HUES48 (cell line): ENCODE measurements at regions not wholly inside any gene's neighbourhood (a gene's known extent, or its start where the extent isn't known, plus 50 kb on each side); places are given as distances from the start of the nearest gene placed in this dataset.

Experiments
- H3K27ac ChIP-seq: one replicate; pipeline ENCODE4 v1.7.0; 2013; ENCODE audit warnings: low read depth, low read length, inconsistent platforms
- H3K27me3 ChIP-seq: 2 replicates; pipeline ENCODE4 v1.6.1; 2013; ENCODE audit warnings: mild to moderate bottlenecking, low read length; ENCODE audit not compliant: control insufficient read depth, insufficient read depth
- H3K36me3 ChIP-seq: 2 replicates; pipeline ENCODE4 v1.6.1; 2013; ENCODE audit warnings: low read length; ENCODE audit not compliant: control insufficient read depth, insufficient read depth
- H3K4me1 ChIP-seq: 2 replicates; pipeline ENCODE4 v1.6.1; 2013; ENCODE audit warnings: mild to moderate bottlenecking, low read length; ENCODE audit not compliant: control insufficient read depth, insufficient read depth
- H3K4me3 ChIP-seq: 2 replicates; pipeline ENCODE4 v1.5.1; 2013; ENCODE audit warnings: mild to moderate bottlenecking, low read depth, low read length
- H3K9ac ChIP-seq: 2 replicates; pipeline ENCODE4 v1.6.1; 2013; ENCODE audit warnings: mild to moderate bottlenecking, low read depth, low read length, moderate library complexity
- H3K9me3 ChIP-seq: 2 replicates; pipeline ENCODE4 v1.6.1; 2013; ENCODE audit warnings: low read length; ENCODE audit not compliant: control insufficient read depth, insufficient read depth

DNA sequence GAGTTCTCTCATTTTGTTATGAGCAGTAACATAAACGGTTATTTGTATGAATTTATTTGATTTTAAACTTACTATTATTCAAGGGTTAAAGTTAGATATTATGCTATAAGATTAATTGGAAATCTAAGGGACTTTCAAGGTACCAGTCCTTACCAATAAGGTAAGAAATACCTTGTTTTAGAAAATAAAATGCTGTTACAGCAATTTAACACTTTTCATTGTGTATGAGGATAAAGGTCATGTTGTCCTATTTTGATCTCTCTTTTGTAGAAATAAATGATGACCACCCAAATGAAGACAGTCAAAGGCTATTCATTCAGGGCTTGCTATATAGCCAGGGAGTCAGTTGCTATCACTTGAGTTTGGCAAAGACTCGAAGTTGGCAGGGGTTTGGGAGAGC is 1185.9 kb upstream of the GOT2 start:
- H3K27me3 ChIP-seq, result no peaks in the 10 kb centered on the region
- H3K9me3 ChIP-seq, result no peaks in the 10 kb centered on the region
- H3K4me1 ChIP-seq, result peaks cover 6% of the 10 kb centered on the region; the same call in 1 of the 2 replicates
- H3K4me3 ChIP-seq, result no peak overlapping the region
- H3K36me3 ChIP-seq, result no peaks in the 10 kb centered on the region
- H3K27ac ChIP-seq, result no peak overlapping the region
- H3K9ac ChIP-seq, result no peak overlapping the region

- Histone ChIP-seq H3K4me3 (no peak overlapping the region), H3K4me1 (peaks cover 19% of the 10 kb centered on the region), H3K9ac (no peak overlapping the region), H3K36me3 (no peaks in the 10 kb centered on the region), H3K9me3 (no peaks in the 10 kb centered on the region), H3K27me3 (no peaks in the 10 kb centered on the region), H3K27ac (no peak overlapping the region)
Observed at GRCh38 chr16:59913666-59914065, 1179.5 kb upstream of the GOT2 start.

DNA sequence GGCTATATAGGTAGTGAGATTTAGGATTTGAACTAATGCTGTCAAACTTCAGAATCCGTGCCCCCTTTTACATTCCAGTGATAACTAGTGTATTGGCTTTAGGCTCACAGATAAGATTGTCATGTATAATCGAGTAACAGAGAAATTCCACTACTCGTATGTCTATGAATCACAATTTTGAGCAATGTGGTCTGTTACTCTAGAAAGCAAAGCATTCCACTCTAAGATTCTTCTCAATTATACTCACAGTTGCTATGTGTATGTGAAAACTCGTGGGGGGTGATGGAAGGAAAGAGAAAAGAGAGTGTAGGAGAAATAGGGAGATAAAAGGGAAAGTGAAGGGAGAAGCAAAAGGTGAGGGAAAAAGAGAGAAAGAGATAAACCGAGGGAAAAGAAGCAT is 1175.1 kb upstream of the GOT2 start:
- Histone ChIP-seq H3K27ac (no peak overlapping the region), H3K4me3 (no peak overlapping the region), H3K27me3 (no peaks in the 10 kb centered on the region), H3K4me1 (peaks cover 13% of the 10 kb centered on the region), H3K36me3 (no peaks in the 10 kb centered on the region), H3K9me3 (no peaks in the 10 kb centered on the region), H3K9ac (no peak overlapping the region)

GRCh38 chr16:59907611-59908010 is 1173.5 kb upstream of the GOT2 start:
- H3K36me3 ChIP-seq, result no peaks in the 10 kb centered on the region
- H3K27ac ChIP-seq, result no peak overlapping the region
- H3K9me3 ChIP-seq, result no peaks in the 10 kb centered on the region
- no peak overlapping the region for H3K9ac ChIP-seq
- H3K4me3 ChIP-seq, result no peak overlapping the region
- peaks cover 10% of the 10 kb centered on the region for H3K4me1 ChIP-seq
- H3K27me3 ChIP-seq, result no peaks in the 10 kb centered on the region

GRCh38 chr16:59905606-59906005 is 1171.5 kb upstream of the GOT2 start:
- Histone ChIP-seq H3K9me3 (no peaks in the 10 kb centered on the region), H3K27ac (no peak overlapping the region), H3K4me1 (no peaks in the 10 kb centered on the region), H3K27me3 (no peaks in the 10 kb centered on the region), H3K4me3 (no peak overlapping the region), H3K9ac (no peak overlapping the region), H3K36me3 (no peaks in the 10 kb centered on the region)

- Histone ChIP-seq H3K27me3 (no peaks in the 10 kb centered on the region), H3K27ac (no peak overlapping the region), H3K9ac (no peak overlapping the region), H3K36me3 (no peaks in the 10 kb centered on the region), H3K9me3 (no peaks in the 10 kb centered on the region), H3K4me3 (no peak overlapping the region), H3K4me1 (no peaks in the 10 kb centered on the region)
Observed at GRCh38 chr16:59905131-59905530, 1171.0 kb upstream of the GOT2 start.

DNA sequence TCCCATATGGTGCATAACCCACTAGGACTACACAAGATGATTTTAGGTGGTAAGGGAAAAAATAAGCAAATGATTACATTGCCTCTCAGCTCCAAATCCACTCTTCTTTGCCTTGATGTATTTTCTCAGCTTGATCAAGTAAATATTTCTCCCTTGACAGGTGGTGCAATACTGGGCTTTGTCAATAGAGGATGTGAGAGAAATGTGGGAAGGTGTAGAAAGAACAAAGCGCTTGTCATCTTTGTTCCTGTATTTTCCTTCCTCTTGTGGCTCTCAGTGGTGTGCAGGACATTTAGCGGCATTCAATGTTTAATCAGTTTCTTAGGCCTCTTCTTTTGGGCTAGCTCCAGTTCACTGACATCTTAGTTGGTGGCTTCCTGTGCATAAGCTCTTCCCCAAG is 1165.8 kb upstream of the GOT2 start:
- no peaks in the 10 kb centered on the region for H3K4me1 ChIP-seq
- no peaks in the 10 kb centered on the region for H3K27me3 ChIP-seq
- H3K9ac ChIP-seq, result no peak overlapping the region
- H3K9me3 ChIP-seq, result no peaks in the 10 kb centered on the region
- H3K36me3 ChIP-seq, result no peaks in the 10 kb centered on the region
- no peak overlapping the region for H3K27ac ChIP-seq
- H3K4me3 ChIP-seq, result no peak overlapping the region

DNA sequence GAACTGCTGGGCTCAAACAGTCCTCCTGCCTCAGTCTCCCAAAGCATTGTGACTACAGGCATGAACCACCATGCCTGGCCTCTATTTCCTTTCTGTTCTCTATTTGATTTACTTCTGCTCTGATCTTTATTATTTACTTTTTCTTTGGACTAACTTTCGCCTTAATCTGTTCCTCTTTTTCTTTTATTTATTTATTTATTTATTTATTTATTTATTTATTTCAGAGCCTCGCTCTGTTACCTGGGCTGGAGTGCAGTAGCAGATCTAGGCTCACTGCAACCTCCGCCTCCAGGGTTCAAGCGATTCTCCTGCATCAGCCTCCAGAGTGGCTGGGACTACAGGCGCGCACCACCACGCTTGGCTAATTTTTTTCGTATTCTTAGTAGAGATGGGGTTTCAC is 1158.3 kb upstream of the GOT2 start:
- Histone ChIP-seq H3K4me3 (no peak overlapping the region), H3K4me1 (no peaks in the 10 kb centered on the region), H3K36me3 (no peaks in the 10 kb centered on the region), H3K9ac (no peak overlapping the region), H3K27ac (no peak overlapping the region), H3K27me3 (no peaks in the 10 kb centered on the region), H3K9me3 (no peaks in the 10 kb centered on the region)

DNA sequence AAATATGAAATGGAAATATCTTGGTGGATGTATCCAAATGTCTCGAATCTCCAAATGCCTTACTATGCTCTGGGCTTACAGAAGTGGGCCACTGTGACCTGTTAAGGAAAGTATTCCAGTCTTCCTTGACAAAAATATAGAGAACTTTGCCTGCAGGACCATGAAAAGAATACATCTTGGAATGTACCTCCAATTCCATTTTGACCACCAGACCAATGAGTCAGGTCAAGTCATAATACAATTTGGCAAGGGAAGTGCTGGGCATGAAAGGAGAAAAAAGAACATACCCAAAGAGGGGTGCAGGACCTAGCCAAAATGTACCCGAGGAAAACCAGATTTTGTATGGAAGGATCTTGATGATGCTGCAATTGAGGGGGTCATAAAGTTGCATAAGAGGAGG is 1153.7 kb upstream of the GOT2 start:
- H3K27me3 ChIP-seq, result no peaks in the 10 kb centered on the region
- H3K36me3 ChIP-seq, result no peaks in the 10 kb centered on the region
- H3K9me3 ChIP-seq, result no peaks in the 10 kb centered on the region
- no peak overlapping the region for H3K27ac ChIP-seq
- H3K4me3 ChIP-seq, result no peak overlapping the region
- H3K4me1 ChIP-seq, result no peaks in the 10 kb centered on the region
- no peak overlapping the region for H3K9ac ChIP-seq

GRCh38 chr16:59886021-59886420 is 1151.9 kb upstream of the GOT2 start:
- Histone ChIP-seq H3K9me3 (no peaks in the 10 kb centered on the region), H3K4me3 (no peak overlapping the region), H3K4me1 (no peaks in the 10 kb centered on the region), H3K27me3 (no peaks in the 10 kb centered on the region), H3K36me3 (no peaks in the 10 kb centered on the region), H3K27ac (no peak overlapping the region), H3K9ac (no peak overlapping the region)

DNA sequence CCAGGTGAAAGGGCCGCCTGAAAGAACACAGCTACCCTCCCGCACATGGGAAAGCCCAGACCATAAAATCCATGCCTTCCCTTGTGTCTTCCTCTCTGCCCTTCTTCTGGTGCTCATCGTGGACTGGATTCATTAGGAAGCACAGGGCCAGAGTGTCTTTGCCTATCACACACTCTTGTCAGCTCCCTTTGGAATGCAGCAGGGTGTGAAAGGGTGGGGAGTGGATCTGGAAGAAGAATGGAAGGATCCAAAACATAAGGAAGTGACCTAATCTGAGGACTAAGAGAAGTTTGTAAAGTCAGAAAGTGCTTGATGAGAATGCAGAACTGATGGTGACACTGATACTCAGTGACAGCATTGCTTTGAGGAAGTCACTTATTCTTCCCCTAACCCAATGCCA is 1147.3 kb upstream of the GOT2 start:
- H3K4me3 ChIP-seq, result no peak overlapping the region
- H3K9ac ChIP-seq, result no peak overlapping the region

GRCh38 chr16:59880611-59881010 is 1146.5 kb upstream of the GOT2 start:
- H3K27me3 ChIP-seq, result no peaks in the 10 kb centered on the region
- no peak overlapping the region for H3K9ac ChIP-seq
- no peak overlapping the region for H3K4me3 ChIP-seq
- no peaks in the 10 kb centered on the region for H3K4me1 ChIP-seq
- H3K9me3 ChIP-seq, result no peaks in the 10 kb centered on the region
- no peaks in the 10 kb centered on the region for H3K36me3 ChIP-seq
- H3K27ac ChIP-seq, result no peak overlapping the region

More for the DNA sequence above, 1147.3 kb upstream of the GOT2 start:
- Histone ChIP-seq H3K36me3 (no peaks in the 10 kb centered on the region), H3K4me1 (no peaks in the 10 kb centered on the region), H3K9me3 (no peaks in the 10 kb centered on the region), H3K27me3 (no peaks in the 10 kb centered on the region), H3K27ac (no peak overlapping the region)
